AG04450 (cell line): ENCODE measurements at regions not wholly inside any gene's neighbourhood (a gene's known extent, or its start where the extent isn't known, plus 50 kb on each side); places are given as distances from the start of the nearest gene placed in this dataset.

Source experiments
- CTCF ChIA-PET: fragments of 300-600, 350-600 bp; formaldehyde crosslinking; extraction: SDS; loops from one replicate; lab custom pipeline; 2022; ENCODE audit warnings: antibody characterized with exemption, inconsistent platforms; lab: Charles Lee
- POLR2A ChIA-PET: fragments of 350-600 bp; formaldehyde crosslinking; extraction: SDS; loops from one replicate; lab custom pipeline; 2021; ENCODE audit warnings: antibody characterized with exemption, inconsistent platforms; lab: Yijun Ruan, JAX
- DNase-seq: peaks from one replicate; pipeline ENCODE4 v3.0.0-alpha.2; 2011; ENCODE audit warnings: low read depth, low spot score
- H3K27ac ChIP-seq: one replicate; pipeline ENCODE4 v1.5.1; 2012; ENCODE audit warnings: low read depth, low read length, control low read depth
- H3K27me3 ChIP-seq: one replicate; pipeline ENCODE4 v1.6.0; 2012; ENCODE audit warnings: low read length; ENCODE audit not compliant: control insufficient read depth, insufficient read depth
- H3K4me3 ChIP-seq: 2 replicates; pipeline ENCODE4 v1.5.1; 2011; ENCODE audit warnings: mild to moderate bottlenecking, low read depth, low read length, control low read depth
- H3K9me3 ChIP-seq: 2 replicates; pipeline ENCODE4 v1.5.1; 2012; ENCODE audit warnings: low read length; ENCODE audit not compliant: control insufficient read depth, insufficient read depth
- TF ChIP-seq, protein P1 (sequence below): IDR thresholded peaks from 2 replicates; pipeline ENCODE4 v1.5.1; 2011; ENCODE audit warnings: low read depth, low read length, control low read depth, inconsistent platforms

GRCh38 chr2:215812966-215813365 lies 200.4 kb downstream of the MREG start:
- no peak for DNase-seq

DNA sequence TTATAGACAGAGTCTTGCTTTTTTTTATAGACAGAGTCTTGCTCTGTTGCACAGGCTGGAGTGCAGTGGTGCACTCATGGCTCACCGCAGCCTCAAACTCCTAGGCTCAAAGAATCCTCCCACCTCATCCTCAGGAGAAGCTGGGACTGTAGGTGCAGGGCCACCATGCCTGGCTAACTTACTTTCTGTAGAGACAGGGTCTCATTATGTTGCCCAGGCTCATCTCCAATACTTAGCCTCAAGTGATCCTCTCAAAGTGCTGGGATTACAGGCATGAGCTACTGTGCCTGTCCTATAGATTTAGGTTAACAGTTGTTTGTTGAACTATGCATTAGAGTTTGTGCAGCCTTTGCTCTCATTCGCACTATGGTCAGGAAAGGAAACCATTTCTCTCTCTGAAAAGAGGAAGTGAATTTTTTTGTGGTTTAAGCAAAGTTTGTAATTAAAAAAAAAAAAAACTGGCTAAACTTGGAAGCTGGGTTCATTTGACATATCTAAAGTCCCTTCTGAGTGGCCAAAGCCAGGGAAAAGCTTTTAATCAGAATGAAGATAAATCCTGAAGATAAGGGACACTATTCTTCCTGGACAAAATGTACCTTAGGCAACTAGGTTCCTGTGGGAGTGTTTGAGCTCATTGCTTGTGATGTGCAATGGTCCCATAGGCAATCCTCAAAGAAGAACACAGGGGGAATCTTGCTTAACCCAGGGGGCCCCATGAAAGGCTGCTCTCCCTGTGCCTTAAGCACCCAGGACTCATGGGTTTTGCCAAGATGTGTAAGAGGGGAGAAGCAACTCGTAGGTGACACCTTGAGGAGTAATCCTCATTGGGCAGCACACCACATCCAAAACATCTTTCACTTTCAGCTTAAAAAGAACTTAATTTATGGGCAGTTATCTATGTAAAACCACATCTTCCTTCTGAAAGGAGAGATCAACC lies 201.7 kb downstream of the MREG start:
- TF ChIP-seq, protein P1, sequence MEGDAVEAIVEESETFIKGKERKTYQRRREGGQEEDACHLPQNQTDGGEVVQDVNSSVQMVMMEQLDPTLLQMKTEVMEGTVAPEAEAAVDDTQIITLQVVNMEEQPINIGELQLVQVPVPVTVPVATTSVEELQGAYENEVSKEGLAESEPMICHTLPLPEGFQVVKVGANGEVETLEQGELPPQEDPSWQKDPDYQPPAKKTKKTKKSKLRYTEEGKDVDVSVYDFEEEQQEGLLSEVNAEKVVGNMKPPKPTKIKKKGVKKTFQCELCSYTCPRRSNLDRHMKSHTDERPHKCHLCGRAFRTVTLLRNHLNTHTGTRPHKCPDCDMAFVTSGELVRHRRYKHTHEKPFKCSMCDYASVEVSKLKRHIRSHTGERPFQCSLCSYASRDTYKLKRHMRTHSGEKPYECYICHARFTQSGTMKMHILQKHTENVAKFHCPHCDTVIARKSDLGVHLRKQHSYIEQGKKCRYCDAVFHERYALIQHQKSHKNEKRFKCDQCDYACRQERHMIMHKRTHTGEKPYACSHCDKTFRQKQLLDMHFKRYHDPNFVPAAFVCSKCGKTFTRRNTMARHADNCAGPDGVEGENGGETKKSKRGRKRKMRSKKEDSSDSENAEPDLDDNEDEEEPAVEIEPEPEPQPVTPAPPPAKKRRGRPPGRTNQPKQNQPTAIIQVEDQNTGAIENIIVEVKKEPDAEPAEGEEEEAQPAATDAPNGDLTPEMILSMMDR: no peak
- POLR2A ChIA-PET: no interaction called here
- CTCF ChIA-PET: interaction anchor here (0.5 to 1.1 kb wide), 4 partner anchors 17 to 55 kb away, joined by 3 read pairs; no protein-coding TSS in a partner anchor
- H3K27ac ChIP-seq: no peak overlapping the region
- no peak overlapping the region for H3K4me3 ChIP-seq
- no peaks in the 10 kb centered on the region for H3K9me3 ChIP-seq
- no peak for DNase-seq
- H3K27me3 ChIP-seq: no peaks in the 10 kb centered on the region

More at GRCh38 chr2:215812966-215813365, 200.4 kb downstream of the MREG start:
- H3K4me3 ChIP-seq: no peak overlapping the region
- H3K27me3 ChIP-seq: no peaks in the 10 kb centered on the region
- no peaks in the 10 kb centered on the region for H3K9me3 ChIP-seq
- TF ChIP-seq, protein P1: no peak
- ChIA-PET POLR2A (no interaction called here), CTCF (no interaction called here)
- no peak overlapping the region for H3K27ac ChIP-seq

DNA sequence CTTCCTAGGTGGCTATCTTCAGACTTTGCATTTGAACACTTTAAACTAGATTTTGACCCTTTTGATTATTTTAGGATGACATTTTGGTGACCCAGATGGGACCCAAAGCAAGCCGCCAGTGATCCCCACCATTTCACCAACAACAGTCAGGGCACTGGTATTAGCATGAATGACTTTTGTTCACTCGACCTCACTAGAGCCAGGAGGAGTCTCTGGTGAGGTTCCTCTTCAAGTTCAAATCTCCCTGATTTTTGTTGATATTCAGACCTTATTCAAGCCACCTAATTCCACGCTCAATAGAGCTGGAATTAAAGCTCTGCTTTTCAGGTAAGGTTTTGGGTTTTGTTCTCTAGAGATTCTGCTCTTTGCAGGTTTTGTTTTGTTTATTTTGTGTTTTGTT lies 202.3 kb downstream of the MREG start:
- no peak overlapping the region for H3K27ac ChIP-seq
- no peak overlapping the region for H3K4me3 ChIP-seq
- TF ChIP-seq, protein P1: no peak
- no peak for DNase-seq
- no peaks in the 10 kb centered on the region for H3K9me3 ChIP-seq
- H3K27me3 ChIP-seq: no peaks in the 10 kb centered on the region
- CTCF ChIA-PET: interaction anchor here (1.1 kb wide), 1 partner anchor 19 kb away, joined by 3 read pairs; no protein-coding TSS in a partner anchor
- POLR2A ChIA-PET: no interaction called here

DNA sequence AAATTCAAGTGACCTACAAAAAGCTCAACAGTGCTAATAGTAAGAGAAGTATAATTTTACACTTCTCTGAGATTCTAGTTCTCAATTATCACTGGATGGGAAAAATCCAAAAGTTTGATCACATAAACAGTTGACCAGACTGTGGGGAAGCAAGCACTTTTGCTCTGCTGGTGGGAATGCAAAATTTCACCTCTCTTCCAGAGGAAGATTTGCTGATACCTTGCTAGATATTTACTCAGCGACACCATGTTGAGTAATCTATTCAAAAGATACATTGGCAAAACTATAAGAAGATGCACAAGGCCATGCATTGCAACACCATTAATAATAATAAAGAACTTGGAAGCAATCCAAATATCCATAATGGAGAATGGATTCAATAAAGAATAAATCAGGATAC lies 204.4 kb downstream of the MREG start:
- CTCF ChIA-PET: interaction anchor here (0.6 to 1.6 kb wide), 8 partner anchors 9 to 369 kb away, joined by 3 to 9 read pairs (median 3); no protein-coding TSS in a partner anchor
- Histone ChIP-seq H3K9me3 (no peaks in the 10 kb centered on the region; the same call in 1 of the 2 replicates), H3K27me3 (no peaks in the 10 kb centered on the region), H3K4me3 (no peak overlapping the region), H3K27ac (no peak overlapping the region)
- POLR2A ChIA-PET: no interaction called here
- TF ChIP-seq, protein P1: peak; percentile 65
- no peak for DNase-seq

- Histone ChIP-seq H3K4me3 (no peak overlapping the region), H3K27me3 (no peaks in the 10 kb centered on the region), H3K27ac (no peak overlapping the region), H3K9me3 (no peaks in the 10 kb centered on the region; the same call in 1 of the 2 replicates)
- CTCF ChIA-PET: interaction anchor here (0.6 to 1.6 kb wide), 8 partner anchors 9 to 369 kb away, joined by 3 to 9 read pairs (median 3); no protein-coding TSS in a partner anchor
- DNase-seq: no peak
- TF ChIP-seq, protein P1: no peak
- POLR2A ChIA-PET: no interaction called here
These were observed 205.2 kb downstream of the MREG start for GRCh38 chr2:215808194-215808593.
